ENCODE measurements at regions not wholly inside any gene's neighbourhood (a gene's known extent, or its start where the extent isn't known, plus 50 kb on each side); places are given as distances from the start of the nearest gene placed in this dataset.

DNA sequence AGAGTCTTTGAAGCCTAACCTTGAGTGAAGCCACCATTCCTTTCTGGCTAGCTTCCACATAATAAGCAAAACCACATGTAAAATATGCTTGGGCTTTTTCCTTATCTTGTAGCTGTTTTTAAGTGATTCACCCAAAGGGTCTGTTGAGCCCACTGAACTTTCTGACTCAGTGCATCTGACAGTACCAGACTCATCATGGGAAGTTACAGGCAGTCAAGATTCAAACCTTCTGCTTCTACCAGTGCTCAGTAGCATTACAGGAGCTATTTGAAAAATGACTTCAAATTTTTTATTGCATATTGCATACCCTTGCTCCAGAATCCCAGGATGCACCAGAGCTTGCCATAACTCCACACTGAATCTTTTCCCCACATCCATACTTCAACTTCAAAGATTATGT is 87.5 kb upstream of the PTPRD start:
- TF ChIP-seq, protein P1, sequence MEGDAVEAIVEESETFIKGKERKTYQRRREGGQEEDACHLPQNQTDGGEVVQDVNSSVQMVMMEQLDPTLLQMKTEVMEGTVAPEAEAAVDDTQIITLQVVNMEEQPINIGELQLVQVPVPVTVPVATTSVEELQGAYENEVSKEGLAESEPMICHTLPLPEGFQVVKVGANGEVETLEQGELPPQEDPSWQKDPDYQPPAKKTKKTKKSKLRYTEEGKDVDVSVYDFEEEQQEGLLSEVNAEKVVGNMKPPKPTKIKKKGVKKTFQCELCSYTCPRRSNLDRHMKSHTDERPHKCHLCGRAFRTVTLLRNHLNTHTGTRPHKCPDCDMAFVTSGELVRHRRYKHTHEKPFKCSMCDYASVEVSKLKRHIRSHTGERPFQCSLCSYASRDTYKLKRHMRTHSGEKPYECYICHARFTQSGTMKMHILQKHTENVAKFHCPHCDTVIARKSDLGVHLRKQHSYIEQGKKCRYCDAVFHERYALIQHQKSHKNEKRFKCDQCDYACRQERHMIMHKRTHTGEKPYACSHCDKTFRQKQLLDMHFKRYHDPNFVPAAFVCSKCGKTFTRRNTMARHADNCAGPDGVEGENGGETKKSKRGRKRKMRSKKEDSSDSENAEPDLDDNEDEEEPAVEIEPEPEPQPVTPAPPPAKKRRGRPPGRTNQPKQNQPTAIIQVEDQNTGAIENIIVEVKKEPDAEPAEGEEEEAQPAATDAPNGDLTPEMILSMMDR (IDR thresholded peaks at IDR 0.05; ENCODE audit: insufficient read depth, low read length, missing control alignments) = no peak
- no peak overlapping the region for H3K4me3 ChIP-seq (ENCODE audit: low read depth, low read length)
- ChIA-PET CTCF (no interaction called here), POLR2A (no interaction called here)
- no peak for DNase-seq (ENCODE audit: low read depth, low spot score)

DNA sequence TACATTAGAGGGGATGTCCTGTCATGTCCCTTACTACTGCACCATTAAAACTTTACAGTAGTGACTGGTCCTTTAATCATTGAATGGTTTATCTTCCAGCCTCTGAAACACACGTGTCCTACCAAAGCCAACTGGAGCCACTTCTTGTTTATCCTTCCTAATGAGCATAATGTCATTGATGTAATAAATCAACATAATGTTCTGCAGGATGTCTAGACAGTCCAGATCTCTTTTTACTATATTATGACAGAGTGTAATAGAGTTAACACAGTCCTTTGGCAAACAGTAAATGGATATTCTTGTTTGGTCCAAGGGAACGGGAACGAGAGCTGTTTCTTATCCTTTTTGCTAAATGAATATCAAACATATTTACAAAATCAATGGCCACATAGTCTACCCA is 88.1 kb upstream of the PTPRD start:
- no peak overlapping the region for H3K4me3 ChIP-seq (ENCODE audit: low read depth, low read length)
- TF ChIP-seq, protein P1 (IDR thresholded peaks at IDR 0.05; ENCODE audit: insufficient read depth, low read length, missing control alignments) = no peak
- no peak for DNase-seq (ENCODE audit: low read depth, low spot score)
- CTCF ChIA-PET = no interaction called here
- POLR2A ChIA-PET = no interaction called here

DNA sequence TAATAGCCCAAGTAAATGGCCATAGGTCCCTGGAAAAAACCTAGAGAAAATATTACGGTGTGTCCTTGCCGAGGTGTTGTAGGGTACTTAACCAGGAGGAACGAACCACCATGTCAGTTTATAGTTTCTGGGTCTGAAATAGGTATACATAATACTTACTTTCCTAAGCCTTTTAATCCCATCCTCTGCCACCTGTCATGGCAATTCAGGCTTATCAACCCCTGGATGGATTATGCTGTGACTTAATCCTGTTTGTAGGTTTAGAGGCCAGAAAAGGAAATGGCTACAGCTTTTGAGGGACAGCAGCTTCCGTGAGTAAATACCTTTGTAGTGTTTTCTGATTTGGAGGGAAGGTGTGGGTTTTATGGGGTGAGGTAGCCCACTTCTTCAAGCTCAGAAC is 89.1 kb upstream of the PTPRD start:
- TF ChIP-seq, protein P1 (IDR thresholded peaks at IDR 0.05; ENCODE audit: insufficient read depth, low read length, missing control alignments) = no peak
- no peak for DNase-seq (ENCODE audit: low read depth, low spot score)
- POLR2A ChIA-PET = no interaction called here
- H3K4me3 ChIP-seq (ENCODE audit: low read depth, low read length) = no peak overlapping the region
- CTCF ChIA-PET = no interaction called here

DNA sequence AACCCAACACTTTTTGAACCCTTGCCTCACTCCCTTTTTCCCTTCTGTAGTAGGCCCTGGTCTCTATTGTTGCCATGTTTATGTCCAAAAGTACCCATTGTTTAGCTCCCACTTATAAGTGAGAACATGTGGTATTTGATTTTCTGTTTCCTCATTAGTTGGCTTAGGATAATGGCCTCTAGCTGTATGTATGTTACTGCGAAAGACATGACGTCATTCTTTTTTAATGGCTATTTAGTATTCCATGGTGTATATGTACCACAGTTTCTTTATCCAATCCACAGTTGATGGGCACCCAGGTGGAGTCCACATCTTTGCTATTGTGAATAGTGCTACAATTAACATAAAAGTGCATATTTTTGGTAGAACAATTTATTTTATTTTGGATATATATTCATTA is 90.3 kb upstream of the PTPRD start:
- ChIA-PET POLR2A (no interaction called here), CTCF (no interaction called here)
- no peak for DNase-seq (ENCODE audit: low read depth, low spot score)
- no peak overlapping the region for H3K4me3 ChIP-seq (ENCODE audit: low read depth, low read length)
- TF ChIP-seq, protein P1 (IDR thresholded peaks at IDR 0.05; ENCODE audit: insufficient read depth, low read length, missing control alignments) = no peak

DNA sequence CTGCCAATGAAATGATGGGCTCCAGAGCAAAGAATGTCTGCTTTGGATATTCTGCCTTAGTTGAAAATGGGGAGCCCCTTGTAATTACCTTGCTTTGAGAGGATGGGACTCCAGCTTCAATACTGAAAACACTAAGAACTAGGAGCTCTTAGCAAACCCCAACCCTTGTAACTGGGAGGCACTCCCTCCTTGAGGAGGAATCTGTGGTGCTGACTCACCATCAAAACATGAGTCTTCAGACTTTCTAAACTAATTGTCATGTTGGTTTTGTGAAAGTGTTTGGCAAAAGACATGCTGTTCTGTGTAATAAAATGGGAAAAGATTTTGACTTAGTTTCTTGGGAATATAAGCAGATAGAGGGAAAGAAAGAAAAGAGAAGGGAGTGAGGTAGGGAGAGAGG is 91.9 kb upstream of the PTPRD start:
- ChIA-PET CTCF (no interaction called here), POLR2A (interaction anchor here (0.8 kb wide), 1 partner anchor 1798 kb away, joined by 3 read pairs; no protein-coding TSS in a partner anchor)
- H3K4me3 ChIP-seq (ENCODE audit: low read depth, low read length) = no peak overlapping the region
- TF ChIP-seq, protein P1 (IDR thresholded peaks at IDR 0.05; ENCODE audit: insufficient read depth, low read length, missing control alignments) = no peak
- DNase-seq (ENCODE audit: low read depth, low spot score) = no peak

DNA sequence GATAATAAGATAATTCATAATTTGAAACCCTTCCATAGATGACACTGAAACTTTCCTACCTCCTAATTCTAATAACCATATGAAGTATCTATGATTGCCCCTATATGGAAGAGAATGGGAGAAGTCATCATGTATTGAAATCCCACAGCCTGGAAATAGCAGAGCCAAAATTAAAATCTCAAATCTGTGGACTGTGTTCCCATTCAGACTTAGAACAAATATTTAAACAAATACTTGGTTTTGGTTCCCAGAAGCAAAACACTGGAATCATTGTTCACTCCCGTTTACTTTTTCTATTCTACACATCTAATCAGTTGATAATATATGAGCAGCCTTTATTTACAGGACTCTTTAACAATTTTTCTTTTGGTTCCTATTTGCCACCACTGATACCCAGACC is 92.6 kb upstream of the PTPRD start:
- TF ChIP-seq, protein P1 (IDR thresholded peaks at IDR 0.05; ENCODE audit: insufficient read depth, low read length, missing control alignments) = no peak
- no peak overlapping the region for H3K4me3 ChIP-seq (ENCODE audit: low read depth, low read length)
- ChIA-PET POLR2A (no interaction called here), CTCF (no interaction called here)
- DNase-seq (ENCODE audit: low read depth, low spot score) = no peak

Data from AG04449 (cell line).